LNCAP (cell line): ENCODE measurements at regions not wholly inside any gene's neighbourhood (a gene's known extent, or its start where the extent isn't known, plus 50 kb on each side); places are given as distances from the start of the nearest gene placed in this dataset.

Source experiments
- CTCF ChIP-seq: fragments of 450-650 bp; IDR thresholded peaks from 2 replicates; pipeline ENCODE4 v1.5.1; 2017; ENCODE audit warnings: mild to moderate bottlenecking

GRCh38 chr10:2895594-2896196 lies 171.7 kb upstream of the PFKP start:
- TF ChIP-seq CTCF, result no peak

GRCh38 chr10:2893991-2894390 lies 173.4 kb upstream of the PFKP start:
- no peak for TF ChIP-seq CTCF

GRCh38 chr10:2893158-2893845 lies 174.0 kb upstream of the PFKP start:
- no peak for TF ChIP-seq CTCF

DNA sequence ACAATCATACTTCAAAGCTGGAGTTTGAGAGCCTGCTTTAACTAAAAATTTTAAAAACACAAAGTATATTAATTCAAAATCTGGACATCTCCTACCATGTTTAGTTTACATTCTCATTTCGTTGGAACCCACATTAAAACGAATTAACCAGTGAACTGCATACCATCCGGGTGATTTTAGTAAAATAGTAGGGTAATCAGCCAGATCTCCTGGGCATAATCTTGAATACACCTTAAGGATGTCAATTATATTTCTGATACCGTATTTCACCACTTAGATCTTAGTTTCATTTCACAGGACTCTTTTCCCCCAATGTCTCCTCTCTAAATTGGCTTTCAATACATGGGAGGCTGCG lies 175.6 kb upstream of the PFKP start:
- no peak for TF ChIP-seq CTCF

DNA sequence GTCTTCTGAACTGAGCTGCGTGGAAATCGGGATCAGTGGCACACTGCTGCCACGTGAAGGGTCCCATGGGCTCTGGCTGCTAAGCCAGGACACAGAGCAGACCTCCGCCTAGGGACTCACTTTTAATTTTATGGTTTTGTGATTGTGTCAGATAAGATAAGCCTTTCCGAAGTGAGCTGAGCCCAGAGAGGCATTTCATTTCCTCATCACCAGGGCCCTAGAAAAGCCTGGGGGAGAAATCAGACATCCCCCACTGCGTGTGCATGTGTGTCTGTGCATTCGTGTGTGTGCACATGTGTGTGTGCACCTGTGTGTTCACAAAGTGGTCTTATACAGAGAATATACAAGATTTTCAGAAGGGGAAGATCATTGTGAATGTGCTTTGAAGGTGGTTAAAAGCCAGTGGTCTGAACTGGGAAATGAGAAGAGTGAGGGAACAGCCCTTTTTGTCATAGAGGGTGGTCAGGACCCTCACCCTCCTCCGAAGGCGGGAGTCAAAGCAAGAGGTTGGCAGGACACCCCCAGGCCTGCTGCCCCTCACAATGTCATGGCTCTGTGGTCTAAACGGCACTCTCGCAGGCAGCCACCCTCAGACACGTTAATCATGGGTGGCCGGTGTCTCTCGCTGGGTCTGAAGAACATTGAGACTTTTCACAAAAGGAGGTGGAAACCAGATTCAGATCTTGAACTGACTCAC lies 176.1 kb upstream of the PFKP start:
- TF ChIP-seq CTCF, result no peak

- TF ChIP-seq CTCF, result no peak
Measured at GRCh38 chr10:2890093-2890492, 177.3 kb upstream of the PFKP start.

DNA sequence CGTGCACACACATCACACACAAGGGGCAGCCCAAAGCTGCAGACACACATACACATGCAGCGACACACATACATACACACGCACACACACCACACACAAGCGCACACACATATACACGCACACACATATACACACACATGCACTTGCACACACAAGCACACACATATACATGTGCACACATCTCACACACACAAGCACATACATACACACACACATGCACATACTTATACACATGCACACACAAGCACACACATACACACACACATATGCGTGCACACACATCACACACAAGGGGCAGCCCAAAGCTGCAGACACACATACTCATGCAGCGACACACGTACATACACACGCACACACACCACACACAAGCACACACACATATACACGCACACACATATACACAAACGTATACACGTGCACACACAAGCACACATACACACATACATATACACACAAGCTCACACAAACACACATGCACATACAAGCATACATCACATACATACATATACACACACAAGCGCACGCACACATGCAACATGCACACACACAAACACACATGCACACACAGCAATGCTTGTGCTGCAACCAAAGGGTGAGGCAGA lies 178.8 kb upstream of the PFKP start:
- TF ChIP-seq CTCF, result no peak
